IMR-90 (cell line): ENCODE measurements at regions not wholly inside any gene's neighbourhood (a gene's known extent, or its start where the extent isn't known, plus 50 kb on each side); places are given as distances from the start of the nearest gene placed in this dataset.
"Not testable (repeated sequence)": the region's sequence is repeated elsewhere in the genome, so short reads cannot be mapped to it uniquely, and the experiment has no call there.

ENCODE experiments used
- ATAC-seq: fragments of 200-7000 bp; cut with Tn5 transposase; 2 replicates; pipeline ENCODE4 v1.9.1; 2020; ENCODE audit warnings: low read depth, mild to moderate bottlenecking, moderate library complexity
- BruUV-seq: library from RNA; stranded (reverse); fragments of 400-500 nt; replicated peaks from 2 replicates; lab custom pipeline; 2021; lab: Mats Ljungman, UMichigan
- CTCF ChIA-PET: fragments of 300-600 bp; formaldehyde crosslinking; extraction: SDS; loops from one replicate; lab custom pipeline; 2021; ENCODE audit warnings: antibody characterized with exemption; lab: Yijun Ruan, JAX
- POLR2A ChIA-PET: fragments of 300-600 bp; sonication (Branson Sonifier 250); formaldehyde crosslinking; loops from one replicate; lab custom pipeline; 2022; ENCODE audit warnings: antibody characterized with exemption; ENCODE audit not compliant: unreplicated experiment; lab: Charles Lee
- DNase-seq: peaks from one replicate; pipeline ENCODE4 v3.0.0; 2013
- H2AFZ ChIP-seq: replicated peaks from 2 replicates; pipeline ENCODE3; 2013; ENCODE audit warnings: low read length, mild to moderate bottlenecking; ENCODE audit not compliant: poor library complexity
- H2AK5ac ChIP-seq: 2 replicates; pipeline ENCODE4 v1.6.1; 2013; ENCODE audit warnings: low read depth, low read length, inconsistent platforms
- H2AK9ac ChIP-seq: replicated peaks from 2 replicates; pipeline ENCODE3; 2013; ENCODE audit warnings: mild to moderate bottlenecking, low read depth, low read length, moderate library complexity; ENCODE audit not compliant: poor library complexity
- H2BK120ac ChIP-seq: 2 replicates; pipeline ENCODE4 v1.6.1; 2013; ENCODE audit warnings: low read depth, low read length, inconsistent platforms
- H2BK15ac ChIP-seq: 3 replicates; pipeline ENCODE4 v1.6.1; 2013; ENCODE audit warnings: low read depth, low read length, inconsistent platforms
- H2BK20ac ChIP-seq: 2 replicates; pipeline ENCODE4 v1.6.1; 2013; ENCODE audit warnings: low read depth, mild to moderate bottlenecking, inconsistent platforms, low read length, moderate library complexity
- H2BK5ac ChIP-seq: 2 replicates; pipeline ENCODE4 v1.6.1; 2013; ENCODE audit warnings: mild to moderate bottlenecking, low read depth, low read length, inconsistent platforms; ENCODE audit not compliant: poor library complexity, severe bottlenecking
- H3K14ac ChIP-seq: replicated peaks from 2 replicates; pipeline ENCODE4 v1.6.1; 2013; ENCODE audit warnings: low read depth, low read length, inconsistent platforms
- H3K18ac ChIP-seq: 2 replicates; pipeline ENCODE4 v1.6.1; 2013; ENCODE audit warnings: low read depth, low read length, control low read depth
- H3K23ac ChIP-seq: 2 replicates; pipeline ENCODE4 v1.6.1; 2013; ENCODE audit warnings: low read depth, low read length, inconsistent platforms
- H3K27ac ChIP-seq: 2 replicates; pipeline ENCODE4 v1.5.1; 2013; ENCODE audit warnings: mild to moderate bottlenecking, control low read depth, low read length; ENCODE audit not compliant: insufficient read depth
- H3K27me3 ChIP-seq: 2 replicates; pipeline ENCODE4 v1.6.1; 2013; ENCODE audit warnings: low read length; ENCODE audit not compliant: control insufficient read depth, insufficient read depth
- H3K36me3 ChIP-seq: 2 replicates; pipeline ENCODE4 v1.6.1; 2013; ENCODE audit warnings: low read length, mixed read lengths; ENCODE audit not compliant: control insufficient read depth, insufficient read depth
- H3K4ac ChIP-seq: 2 replicates; pipeline ENCODE4 v1.6.1; 2013; ENCODE audit warnings: low read depth, low read length, inconsistent platforms
- H3K4me1 ChIP-seq: 2 replicates; pipeline ENCODE4 v1.6.1; 2013; ENCODE audit warnings: low read length, mixed read lengths; ENCODE audit not compliant: control insufficient read depth, insufficient read depth
- H3K4me2 ChIP-seq: 2 replicates; pipeline ENCODE4 v1.6.1; 2013; ENCODE audit warnings: low read depth, mild to moderate bottlenecking, control low read depth, low read length, moderate library complexity
- H3K4me3 ChIP-seq: 2 replicates; pipeline ENCODE4 v1.5.1; 2013; ENCODE audit warnings: low read depth, mild to moderate bottlenecking, control low read depth, low read length, moderate library complexity; ENCODE audit not compliant: insufficient read depth
- H3K56ac ChIP-seq: 2 replicates; pipeline ENCODE4 v1.6.1; 2013; ENCODE audit warnings: low read length, inconsistent platforms; ENCODE audit not compliant: insufficient read depth; ENCODE audit errors: extremely low read depth
- H3K79me1 ChIP-seq, 2 experiments: 2 replicates each; pipeline ENCODE4 v1.6.1; 2013; ENCODE audit warnings: low read length in 2 of 2, inconsistent platforms in 1 of 2, low read depth in 1 of 2
- H3K9ac ChIP-seq: 2 replicates; pipeline ENCODE4 v1.6.1; 2013; ENCODE audit warnings: low read depth, low read length, control low read depth
- H3K9me1 ChIP-seq: 2 replicates; pipeline ENCODE4 v1.6.1; 2013; ENCODE audit warnings: low read length, inconsistent platforms; ENCODE audit not compliant: insufficient read depth
- H3K9me3 ChIP-seq: 2 replicates; pipeline ENCODE4 v1.6.1; 2013; ENCODE audit warnings: low read length; ENCODE audit not compliant: control insufficient read depth, insufficient read depth
- H4K20me1 ChIP-seq: 2 replicates; pipeline ENCODE4 v1.6.1; 2013; ENCODE audit warnings: low read length, inconsistent platforms; ENCODE audit not compliant: insufficient read depth
- H4K5ac ChIP-seq: 2 replicates; pipeline ENCODE4 v1.6.1; 2013; ENCODE audit warnings: mild to moderate bottlenecking, low read depth, low read length, control low read depth
- H4K8ac ChIP-seq, 2 experiments: 2 replicates each; pipeline ENCODE4 v1.6.1; 2013; ENCODE audit warnings: low read depth in 2 of 2, low read length in 2 of 2, control low read depth in 1 of 2, inconsistent platforms in 1 of 2
- H4K91ac ChIP-seq: 2 replicates; pipeline ENCODE4 v1.6.1; 2013; ENCODE audit warnings: low read depth, low read length, inconsistent platforms; ENCODE audit not compliant: insufficient read depth
- WGBS, 2 experiments: methylation state at CpG; one replicate each; pipeline versions ENCODE4 v1.1.5 to v1.1.7; 2013; ENCODE audit warnings: missing lambda C conversion rate in 2 of 2; ENCODE audit not compliant: insufficient read length in 1 of 2; ENCODE audit errors: extremely low coverage in 2 of 2; 5-methylcytosine and 5-hydroxymethylcytosine counted together
- dilution Hi-C: fragments of 300-500 bp; cut with HindIII; formaldehyde crosslinking; loops from one replicate; pipeline ENCODE4 v1.14.3; 2018; ENCODE audit warnings: low sequenced_read_pairs; ENCODE audit not compliant: unreplicated experiment
- in situ Hi-C: fragments of 300-500 bp; cut with MboI; formaldehyde crosslinking; loops from 3 replicates; pipeline ENCODE4 v1.14.3; 2019; ENCODE audit warnings: low sequenced_read_pairs, inconsistent platforms, mixed read lengths
- intact Hi-C: fragments of 100-400 bp; cut with micrococcal nuclease; formaldehyde crosslinking; loops from 2 replicates; pipeline ENCODE4 v1.10.0; 2022

- not testable (repeated sequence) for DNase-seq
- Histone ChIP-seq H3K18ac (peak overlapping the region; percentile 23; the same call in 1 of the 2 replicates), H2BK5ac (peak overlapping the region; percentile 88)
These were observed 1937.7 kb downstream of the FOXD4L5 start for GRCh38 chr9:63347347-63347746.

GRCh38 chr9:63346310-63347048 lies 1938.5 kb downstream of the FOXD4L5 start:
- H3K27me3 ChIP-seq, H3K9me1 ChIP-seq, H3K9ac ChIP-seq, intact Hi-C loops, H3K9me3 ChIP-seq, H3K27ac ChIP-seq, dilution Hi-C loops, BruUV-seq, POLR2A ChIA-PET, H2AFZ ChIP-seq, H3K14ac ChIP-seq, H3K23ac ChIP-seq, in situ Hi-C loops, H3K56ac ChIP-seq, ATAC-seq, H3K79me1 ChIP-seq, H2BK20ac ChIP-seq, H4K5ac ChIP-seq, H2AK5ac ChIP-seq, H3K36me3 ChIP-seq, H3K4me3 ChIP-seq, H3K18ac ChIP-seq, H2AK9ac ChIP-seq, H4K20me1 ChIP-seq, H3K4me1 ChIP-seq, CTCF ChIA-PET: not testable (repeated sequence)
- Histone ChIP-seq H3K4ac (peak overlapping the region; percentile 81; the same call in 1 of the 2 replicates), H4K8ac (peak overlapping the region in 1 of 2 experiments; percentile 83; a peak in 2 of 4 replicates), H4K91ac (peak overlapping the region; percentile 11; the same call in 1 of the 2 replicates), H2BK5ac (peak overlapping the region; percentile 70), H2BK120ac (peak overlapping the region; percentile 74), H3K4me2 (peak overlapping the region; percentile 8; the same call in 1 of the 2 replicates), H2BK15ac (0 out of 3 replicates have a peak overlapping the region, but pooled peaks have one; percentile 22)
- peak; percentile 86 for DNase-seq
- WGBS, 2 experiments = no CpG with 5 or more reads among the region's 14 CpGs

More at GRCh38 chr9:63347347-63347746, 1937.7 kb downstream of the FOXD4L5 start:
- H4K20me1 ChIP-seq, H3K79me1 ChIP-seq, H2AK5ac ChIP-seq, intact Hi-C loops, H3K9me1 ChIP-seq, H3K9ac ChIP-seq, H2AFZ ChIP-seq, POLR2A ChIA-PET, H3K27me3 ChIP-seq, H3K4me2 ChIP-seq, H2AK9ac ChIP-seq, BruUV-seq, ATAC-seq, H3K36me3 ChIP-seq, CTCF ChIA-PET, H3K27ac ChIP-seq, in situ Hi-C loops, dilution Hi-C loops, H3K4me3 ChIP-seq, H4K91ac ChIP-seq, H3K14ac ChIP-seq, H3K4ac ChIP-seq, H3K4me1 ChIP-seq, H3K56ac ChIP-seq, H2BK15ac ChIP-seq, H3K9me3 ChIP-seq: not testable (repeated sequence)
- Histone ChIP-seq H2BK120ac (peak overlapping the region; percentile 68; the same call in 1 of the 2 replicates), H4K8ac (peak overlapping the region in 1 of 2 experiments; percentile 26; a peak in 2 of 4 replicates), H3K23ac (peak overlapping the region; percentile 8; the same call in 1 of the 2 replicates), H4K5ac (peak overlapping the region; percentile 48; the same call in 1 of the 2 replicates), H2BK20ac (peak overlapping the region; percentile 11; the same call in 1 of the 2 replicates)
- no CpG with 5 or more reads among the region's 3 CpGs for WGBS, 2 experiments
